ENCODE measurements at regions not wholly inside any gene's neighbourhood (a gene's known extent, or its start where the extent isn't known, plus 50 kb on each side); places are given as distances from the start of the nearest gene placed in this dataset.
A peak's percentile ranks its signal among the peaks of the same experiment; 100 is the strongest.

DNA sequence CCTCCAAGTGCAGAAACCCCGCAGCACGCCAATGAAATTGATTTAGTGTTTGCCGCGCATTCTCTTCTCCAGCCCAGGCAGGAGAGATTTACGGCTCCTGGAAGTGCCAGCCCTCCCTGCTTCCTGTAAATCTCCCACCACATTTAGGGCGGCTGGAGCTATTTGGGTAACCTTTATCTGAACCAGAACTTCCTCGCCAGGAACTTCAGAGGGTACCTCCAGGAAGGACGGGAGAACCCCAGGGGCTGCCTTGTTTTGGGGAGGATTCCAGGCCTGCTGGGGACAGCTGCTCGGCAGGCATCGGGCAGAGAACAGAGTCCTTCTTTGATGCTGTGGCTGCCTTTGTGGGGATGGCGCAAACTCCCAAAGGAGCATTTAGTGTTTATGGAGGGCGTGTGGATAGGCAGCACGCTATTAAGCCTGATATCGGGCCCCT is 122.0 kb upstream of the MYCN start:
- Histone ChIP-seq H3K4me2 (no peak overlapping the region), H2AFZ (peak overlapping the region; percentile 14; the same call in 1 of the 2 replicates), H4K20me1 (replicated peaks; ENCODE audit: insufficient read depth) (no peaks in the 10 kb centered on the region), H3K36me3 (ENCODE audit: insufficient read depth) (no peaks in the 10 kb centered on the region), H3K9me2 (ENCODE audit: insufficient read depth) (no peaks in the 10 kb centered on the region; the same call in 1 of the 2 replicates), H3K4me3 (no peak overlapping the region), H3K27ac (ENCODE audit: low read depth) (no peak overlapping the region), H3K27me3 (ENCODE audit: insufficient read depth) (no peaks in the 10 kb centered on the region), H3K79me2 (replicated peaks; ENCODE audit: insufficient read depth) (no peaks in the 10 kb centered on the region), H3F3A (replicated peaks; ENCODE audit: low read depth) (no peaks in the 10 kb centered on the region), H3K4me1 (ENCODE audit: insufficient read depth) (no peaks in the 10 kb centered on the region)
- H3K4me3 Mint-ChIP-seq = no peak overlapping the region
- no peak for ATAC-seq
- H3K27me3 Mint-ChIP-seq (ENCODE audit: insufficient read depth, low read depth, poor library complexity) = peaks cover 8% of the 10 kb centered on the region
- no peaks in the 10 kb centered on the region; the same call in 2 of the 3 replicates for H3K36me3 Mint-ChIP-seq (ENCODE audit: low read depth)
- TF ChIP-seq EZH2phosphoT487 (IDR thresholded peaks at IDR 0.05; ENCODE audit: unreplicated experiment) = no peak
- TF ChIP-seq, protein P1, sequence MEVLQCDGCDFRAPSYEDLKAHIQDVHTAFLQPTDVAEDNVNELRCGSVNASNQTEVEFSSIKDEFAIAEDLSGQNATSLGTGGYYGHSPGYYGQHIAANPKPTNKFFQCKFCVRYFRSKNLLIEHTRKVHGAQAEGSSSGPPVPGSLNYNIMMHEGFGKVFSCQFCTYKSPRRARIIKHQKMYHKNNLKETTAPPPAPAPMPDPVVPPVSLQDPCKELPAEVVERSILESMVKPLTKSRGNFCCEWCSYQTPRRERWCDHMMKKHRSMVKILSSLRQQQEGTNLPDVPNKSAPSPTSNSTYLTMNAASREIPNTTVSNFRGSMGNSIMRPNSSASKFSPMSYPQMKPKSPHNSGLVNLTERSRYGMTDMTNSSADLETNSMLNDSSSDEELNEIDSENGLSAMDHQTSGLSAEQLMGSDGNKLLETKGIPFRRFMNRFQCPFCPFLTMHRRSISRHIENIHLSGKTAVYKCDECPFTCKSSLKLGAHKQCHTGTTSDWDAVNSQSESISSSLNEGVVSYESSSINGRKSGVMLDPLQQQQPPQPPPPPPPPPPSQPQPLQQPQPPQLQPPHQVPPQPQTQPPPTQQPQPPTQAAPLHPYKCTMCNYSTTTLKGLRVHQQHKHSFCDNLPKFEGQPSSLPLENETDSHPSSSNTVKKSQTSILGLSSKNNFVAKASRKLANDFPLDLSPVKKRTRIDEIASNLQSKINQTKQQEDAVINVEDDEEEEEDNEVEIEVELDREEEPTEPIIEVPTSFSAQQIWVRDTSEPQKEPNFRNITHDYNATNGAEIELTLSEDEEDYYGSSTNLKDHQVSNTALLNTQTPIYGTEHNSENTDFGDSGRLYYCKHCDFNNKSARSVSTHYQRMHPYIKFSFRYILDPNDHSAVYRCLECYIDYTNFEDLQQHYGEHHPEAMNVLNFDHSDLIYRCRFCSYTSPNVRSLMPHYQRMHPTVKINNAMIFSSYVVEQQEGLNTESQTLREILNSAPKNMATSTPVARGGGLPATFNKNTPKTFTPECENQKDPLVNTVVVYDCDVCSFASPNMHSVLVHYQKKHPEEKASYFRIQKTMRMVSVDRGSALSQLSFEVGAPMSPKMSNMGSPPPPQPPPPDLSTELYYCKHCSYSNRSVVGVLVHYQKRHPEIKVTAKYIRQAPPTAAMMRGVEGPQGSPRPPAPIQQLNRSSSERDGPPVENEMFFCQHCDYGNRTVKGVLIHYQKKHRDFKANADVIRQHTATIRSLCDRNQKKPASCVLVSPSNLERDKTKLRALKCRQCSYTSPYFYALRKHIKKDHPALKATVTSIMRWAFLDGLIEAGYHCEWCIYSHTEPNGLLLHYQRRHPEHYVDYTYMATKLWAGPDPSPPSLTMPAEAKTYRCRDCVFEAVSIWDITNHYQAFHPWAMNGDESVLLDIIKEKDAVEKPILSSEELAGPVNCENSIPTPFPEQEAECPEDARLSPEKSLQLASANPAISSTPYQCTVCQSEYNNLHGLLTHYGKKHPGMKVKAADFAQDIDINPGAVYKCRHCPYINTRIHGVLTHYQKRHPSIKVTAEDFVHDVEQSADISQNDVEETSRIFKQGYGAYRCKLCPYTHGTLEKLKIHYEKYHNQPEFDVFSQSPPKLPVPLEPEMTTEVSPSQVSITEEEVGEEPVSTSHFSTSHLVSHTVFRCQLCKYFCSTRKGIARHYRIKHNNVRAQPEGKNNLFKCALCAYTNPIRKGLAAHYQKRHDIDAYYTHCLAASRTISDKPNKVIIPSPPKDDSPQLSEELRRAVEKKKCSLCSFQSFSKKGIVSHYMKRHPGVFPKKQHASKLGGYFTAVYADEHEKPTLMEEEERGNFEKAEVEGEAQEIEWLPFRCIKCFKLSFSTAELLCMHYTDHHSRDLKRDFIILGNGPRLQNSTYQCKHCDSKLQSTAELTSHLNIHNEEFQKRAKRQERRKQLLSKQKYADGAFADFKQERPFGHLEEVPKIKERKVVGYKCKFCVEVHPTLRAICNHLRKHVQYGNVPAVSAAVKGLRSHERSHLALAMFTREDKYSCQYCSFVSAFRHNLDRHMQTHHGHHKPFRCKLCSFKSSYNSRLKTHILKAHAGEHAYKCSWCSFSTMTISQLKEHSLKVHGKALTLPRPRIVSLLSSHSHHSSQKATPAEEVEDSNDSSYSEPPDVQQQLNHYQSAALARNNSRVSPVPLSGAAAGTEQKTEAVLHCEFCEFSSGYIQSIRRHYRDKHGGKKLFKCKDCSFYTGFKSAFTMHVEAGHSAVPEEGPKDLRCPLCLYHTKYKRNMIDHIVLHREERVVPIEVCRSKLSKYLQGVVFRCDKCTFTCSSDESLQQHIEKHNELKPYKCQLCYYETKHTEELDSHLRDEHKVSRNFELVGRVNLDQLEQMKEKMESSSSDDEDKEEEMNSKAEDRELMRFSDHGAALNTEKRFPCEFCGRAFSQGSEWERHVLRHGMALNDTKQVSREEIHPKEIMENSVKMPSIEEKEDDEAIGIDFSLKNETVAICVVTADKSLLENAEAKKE (CRISPR knock-in tag; IDR thresholded peaks at IDR 0.05) = no peak
- no peaks in the 10 kb centered on the region; the same call in 1 of the 3 replicates for H3K9me3 Mint-ChIP-seq
- no peak for DNase-seq (ENCODE audit: low spot score)
- H3K4me1 Mint-ChIP-seq = peaks cover 13% of the 10 kb centered on the region
- no peak overlapping the region for H3K27ac Mint-ChIP-seq

- Mint-ChIP-seq H3K4me3 (no peak overlapping the region), H3K27ac (no peak overlapping the region), H3K4me1 (peaks cover 11% of the 10 kb centered on the region), H3K27me3 (ENCODE audit: insufficient read depth, low read depth, poor library complexity) (peaks cover 8% of the 10 kb centered on the region), H3K36me3 (ENCODE audit: low read depth) (no peaks in the 10 kb centered on the region; the same call in 2 of the 3 replicates), H3K9me3 (no peaks in the 10 kb centered on the region; the same call in 1 of the 3 replicates)
- H2AFZ ChIP-seq = no peak overlapping the region
- no peak overlapping the region for H3K4me3 ChIP-seq
- no peaks in the 10 kb centered on the region for H3K4me1 ChIP-seq (ENCODE audit: insufficient read depth)
- H4K20me1 ChIP-seq (replicated peaks; ENCODE audit: insufficient read depth) = no peaks in the 10 kb centered on the region
- no peak overlapping the region for H3K27ac ChIP-seq (ENCODE audit: low read depth)
- no peak overlapping the region for H3K4me2 ChIP-seq
- H3K9me2 ChIP-seq (ENCODE audit: insufficient read depth) = no peaks in the 10 kb centered on the region
- no peaks in the 10 kb centered on the region for H3K27me3 ChIP-seq (ENCODE audit: insufficient read depth)
- no peak for DNase-seq (ENCODE audit: low spot score)
- no peaks in the 10 kb centered on the region for H3K36me3 ChIP-seq (ENCODE audit: insufficient read depth)
- no peaks in the 10 kb centered on the region for H3K79me2 ChIP-seq (replicated peaks; ENCODE audit: insufficient read depth)
- TF ChIP-seq ZNF331 (CRISPR knock-in tag; IDR thresholded peaks at IDR 0.05; ENCODE audit: low read depth) = no peak
- no peak for TF ChIP-seq NANOG (IDR thresholded peaks at IDR 0.05; ENCODE audit: borderline replicate concordance)
- TF ChIP-seq EZH2 (IDR thresholded peaks at IDR 0.05; ENCODE audit: low read depth, unreplicated experiment) = no peak
- TF ChIP-seq, protein P2, sequence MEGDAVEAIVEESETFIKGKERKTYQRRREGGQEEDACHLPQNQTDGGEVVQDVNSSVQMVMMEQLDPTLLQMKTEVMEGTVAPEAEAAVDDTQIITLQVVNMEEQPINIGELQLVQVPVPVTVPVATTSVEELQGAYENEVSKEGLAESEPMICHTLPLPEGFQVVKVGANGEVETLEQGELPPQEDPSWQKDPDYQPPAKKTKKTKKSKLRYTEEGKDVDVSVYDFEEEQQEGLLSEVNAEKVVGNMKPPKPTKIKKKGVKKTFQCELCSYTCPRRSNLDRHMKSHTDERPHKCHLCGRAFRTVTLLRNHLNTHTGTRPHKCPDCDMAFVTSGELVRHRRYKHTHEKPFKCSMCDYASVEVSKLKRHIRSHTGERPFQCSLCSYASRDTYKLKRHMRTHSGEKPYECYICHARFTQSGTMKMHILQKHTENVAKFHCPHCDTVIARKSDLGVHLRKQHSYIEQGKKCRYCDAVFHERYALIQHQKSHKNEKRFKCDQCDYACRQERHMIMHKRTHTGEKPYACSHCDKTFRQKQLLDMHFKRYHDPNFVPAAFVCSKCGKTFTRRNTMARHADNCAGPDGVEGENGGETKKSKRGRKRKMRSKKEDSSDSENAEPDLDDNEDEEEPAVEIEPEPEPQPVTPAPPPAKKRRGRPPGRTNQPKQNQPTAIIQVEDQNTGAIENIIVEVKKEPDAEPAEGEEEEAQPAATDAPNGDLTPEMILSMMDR (conservative IDR thresholded peaks at IDR 0.05; ENCODE audit: low read depth in 2 of 2) = no peak
- TF ChIP-seq, protein P3, sequence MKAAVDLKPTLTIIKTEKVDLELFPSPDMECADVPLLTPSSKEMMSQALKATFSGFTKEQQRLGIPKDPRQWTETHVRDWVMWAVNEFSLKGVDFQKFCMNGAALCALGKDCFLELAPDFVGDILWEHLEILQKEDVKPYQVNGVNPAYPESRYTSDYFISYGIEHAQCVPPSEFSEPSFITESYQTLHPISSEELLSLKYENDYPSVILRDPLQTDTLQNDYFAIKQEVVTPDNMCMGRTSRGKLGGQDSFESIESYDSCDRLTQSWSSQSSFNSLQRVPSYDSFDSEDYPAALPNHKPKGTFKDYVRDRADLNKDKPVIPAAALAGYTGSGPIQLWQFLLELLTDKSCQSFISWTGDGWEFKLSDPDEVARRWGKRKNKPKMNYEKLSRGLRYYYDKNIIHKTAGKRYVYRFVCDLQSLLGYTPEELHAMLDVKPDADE (IDR thresholded peaks at IDR 0.05) = no peak
- TF ChIP-seq JUNB (IDR thresholded peaks at IDR 0.05; ENCODE audit: unreplicated experiment) = no peak
- H3F3A ChIP-seq (replicated peaks; ENCODE audit: low read depth) = no peaks in the 10 kb centered on the region
- no peak for ATAC-seq
Observed at GRCh38 chr2:15818881-15819280, 121.5 kb upstream of the MYCN start.

Data from GM23338 (cell line).